ENCODE measurements at regions not wholly inside any gene's neighbourhood (a gene's known extent, or its start where the extent isn't known, plus 50 kb on each side); places are given as distances from the start of the nearest gene placed in this dataset.

GRCh38 chr1:95584315-95584714 lies 350.3 kb downstream of the RWDD3 start:
- Histone ChIP-seq H4K20me1 (replicated peaks; ENCODE audit: control insufficient read depth, extremely low read depth, insufficient read depth, low read length) (no peaks in the 10 kb centered on the region), H3K4me3 (replicated peaks in 1 of 3; ENCODE audit: insufficient read depth in 1 of 3, low read depth in 1 of 3, low read length in 3 of 3) (no peak overlapping the region), H3K27ac (ENCODE audit: insufficient read depth, low read depth, low read length) (no peak overlapping the region), H3K9me3 (replicated peaks; ENCODE audit: control insufficient read depth, insufficient read depth, low read length) (no peaks in the 10 kb centered on the region), H3K4me2 (ENCODE audit: insufficient read depth, low read length) (no peak overlapping the region), H3K27me3 (ENCODE audit: control insufficient read depth in 2 of 2, insufficient read depth in 2 of 2, low read length in 2 of 2) (no peaks in the 10 kb centered on the region), H3K9me1 (replicated peaks; ENCODE audit: control insufficient read depth, extremely low read depth, insufficient read depth, low read length) (no peaks in the 10 kb centered on the region), H2AFZ (ENCODE audit: low read depth, low read length) (no peak overlapping the region), H3K79me2 (ENCODE audit: control insufficient read depth, insufficient read depth, low read length) (no peaks in the 10 kb centered on the region), H3K36me3 (ENCODE audit: control insufficient read depth in 2 of 2, extremely low read depth in 1 of 2, insufficient read depth in 2 of 2, low read length in 2 of 2) (no peaks in the 10 kb centered on the region), H3K4me1 (ENCODE audit: control insufficient read depth, extremely low read depth, insufficient read depth, low read length) (no peaks in the 10 kb centered on the region), H3K9ac (replicated peaks; ENCODE audit: extremely low read depth, insufficient read depth, low read length) (no peak overlapping the region)
- no TSS peak for BruUV-seq (replicated peaks)
- dilution Hi-C loops (cut with MboI; ENCODE audit: extremely low pct_ligation_motif_present, low sequenced_read_pairs), result no loop called here
- FAIRE-seq (no peak), DNase-seq (ENCODE audit: low read depth, low spot score) (no peak)
- CTCF ChIA-PET, result no interaction called here
- POLR2A ChIA-PET, result no interaction called here
- no peak for TF ChIP-seq CTCF (IDR thresholded peaks at IDR 0.05; ENCODE audit: extremely low read depth in 1 of 2, insufficient read depth in 1 of 2, low read depth in 1 of 2, low read length in 2 of 2)
- no peak for TF ChIP-seq POLR2AphosphoS5 (IDR thresholded peaks at IDR 0.05; ENCODE audit: insufficient read depth, low read depth, low read length)
- TF ChIP-seq FOS (IDR thresholded peaks at IDR 0.05; ENCODE audit: borderline replicate concordance, insufficient read depth, low read length), result no peak
- TF ChIP-seq MYC (IDR thresholded peaks at IDR 0.05; ENCODE audit: low read depth, low read length), result no peak
- no peak for TF ChIP-seq EZH2 (IDR thresholded peaks at IDR 0.05; ENCODE audit: borderline replicate concordance, low read depth, low read length, severe bottlenecking)
- no peak for TF ChIP-seq GATA2 (IDR thresholded peaks at IDR 0.05; ENCODE audit: insufficient read depth, insufficient read length, low read depth, low read length)
- TF ChIP-seq POLR2A (IDR thresholded peaks at IDR 0.05; ENCODE audit: low read depth, low read length), result no peak
- TF ChIP-seq JUN (IDR thresholded peaks at IDR 0.05; ENCODE audit: borderline replicate concordance, insufficient read depth, insufficient read length, low read depth), result no peak
- TF ChIP-seq, protein P1, sequence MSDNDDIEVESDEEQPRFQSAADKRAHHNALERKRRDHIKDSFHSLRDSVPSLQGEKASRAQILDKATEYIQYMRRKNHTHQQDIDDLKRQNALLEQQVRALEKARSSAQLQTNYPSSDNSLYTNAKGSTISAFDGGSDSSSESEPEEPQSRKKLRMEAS (IDR thresholded peaks at IDR 0.05; ENCODE audit: insufficient read depth, insufficient read length), result no peak
- intact Hi-C loops (cut with micrococcal nuclease), result no loop called here

Data from endothelial cell of umbilical vein (primary cell).